Ammon's horn (tissue), 1 donor: ENCODE measurements at regions not wholly inside any gene's neighbourhood (a gene's known extent, or its start where the extent isn't known, plus 50 kb on each side); places are given as distances from the start of the nearest gene placed in this dataset.
A peak's percentile ranks its signal among the peaks of the same experiment; 100 is the strongest.
"Not testable (repeated sequence)": the region's sequence is repeated elsewhere in the genome, so short reads cannot be mapped to it uniquely, and the experiment has no call there.

Source experiments
- DNase-seq: peaks from one replicate; pipeline ENCODE4 v3.0.0-alpha.2; 2016; ENCODE audit warnings: low spot score

- no peak for DNase-seq
Measured at GRCh38 chr2:446963-447530, 159.2 kb upstream of the ALKAL2 start.

DNA sequence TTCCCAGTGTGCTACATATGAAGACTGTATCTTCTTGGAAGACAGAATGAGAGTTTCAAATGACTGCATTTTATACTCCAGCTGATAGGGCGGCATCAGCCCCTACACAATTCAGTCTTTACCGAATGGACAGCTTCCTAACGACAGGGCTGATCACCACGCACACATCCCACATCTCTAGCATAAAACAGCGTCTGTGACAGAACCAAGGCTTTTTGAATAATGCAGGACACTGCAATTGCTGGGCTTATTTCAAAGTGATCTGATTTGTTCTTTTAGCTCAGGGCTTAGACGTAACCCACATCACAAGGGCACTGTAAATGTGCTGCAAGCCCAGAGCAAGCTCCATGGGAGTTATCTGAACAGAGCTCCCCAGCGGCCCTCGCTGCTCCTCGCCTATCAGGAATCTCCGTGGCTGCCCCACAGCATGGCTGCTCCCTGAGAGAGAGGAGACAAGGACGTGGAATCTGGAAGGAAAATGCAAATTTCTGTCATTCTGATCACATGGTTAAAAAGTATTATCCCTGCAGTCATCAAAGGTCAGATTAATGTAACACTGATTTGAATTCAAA is 158.5 kb upstream of the ALKAL2 start:
- DNase-seq = no peak

GRCh38 chr2:445896-446295 is 158.0 kb upstream of the ALKAL2 start:
- no peak for DNase-seq

DNA sequence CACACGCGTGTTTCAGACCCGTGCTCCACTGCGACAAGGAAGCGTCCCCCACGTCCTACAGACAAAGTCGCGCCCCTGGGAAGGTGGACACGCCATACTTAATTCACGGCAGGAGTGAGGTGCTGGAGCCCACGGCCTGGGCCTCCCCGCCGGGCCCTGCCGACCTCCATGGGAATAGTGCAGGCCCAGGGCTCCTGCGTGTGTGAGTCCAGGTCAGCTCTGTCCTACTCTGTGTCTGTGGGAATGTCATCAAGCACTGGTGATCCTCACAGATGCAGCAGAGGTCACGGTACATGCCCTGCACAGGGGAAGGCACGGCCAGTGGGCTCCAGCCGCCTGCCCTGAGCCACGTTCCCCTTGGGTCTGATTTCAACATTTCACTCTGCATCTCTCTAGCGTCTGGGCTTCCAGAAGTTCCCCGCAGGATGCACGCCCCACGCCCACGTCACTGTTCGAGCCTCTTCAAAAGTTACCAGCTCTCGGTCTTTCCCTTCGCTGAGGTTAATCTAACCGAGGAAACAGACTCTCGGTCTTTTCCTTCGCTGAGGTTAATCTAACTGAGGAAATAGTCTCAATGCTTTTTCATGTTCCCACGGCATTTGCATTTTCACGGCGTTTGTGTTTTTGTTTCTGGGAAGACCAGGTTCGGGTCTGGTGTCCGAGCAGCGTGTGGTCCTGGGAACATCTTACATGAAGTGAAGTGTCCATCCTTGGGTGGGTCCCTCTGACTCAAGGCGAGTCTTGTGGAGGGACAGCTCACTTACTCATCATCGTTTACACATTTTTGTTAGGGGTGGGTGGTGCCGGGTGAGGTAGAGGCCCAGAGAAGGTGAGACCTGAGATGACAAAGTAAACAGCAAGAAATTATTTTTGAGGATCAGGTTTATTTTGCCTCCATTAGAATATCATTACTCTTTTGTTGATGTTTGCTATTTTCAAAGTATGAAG is 157.3 kb upstream of the ALKAL2 start:
- DNase-seq = no peak

DNA sequence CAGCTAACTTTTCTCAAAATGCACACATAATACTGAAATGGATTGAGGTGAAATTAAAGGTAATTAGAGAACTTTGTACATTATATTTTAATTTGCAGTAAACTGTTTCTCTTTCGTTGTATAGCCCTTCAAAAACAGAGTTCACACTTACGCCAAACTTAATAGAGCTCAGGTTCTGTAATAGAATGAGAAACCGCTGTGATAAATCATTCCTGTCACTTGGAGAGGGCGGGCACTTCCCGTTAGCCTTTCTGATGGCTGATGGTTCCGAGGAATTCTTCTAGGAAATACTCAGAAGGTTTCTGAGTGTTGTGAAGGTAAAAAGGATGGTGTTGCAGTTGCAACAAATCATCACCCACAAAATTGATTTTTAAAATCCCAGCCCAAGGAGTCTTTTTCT is 155.8 kb upstream of the ALKAL2 start:
- DNase-seq = no peak

DNA sequence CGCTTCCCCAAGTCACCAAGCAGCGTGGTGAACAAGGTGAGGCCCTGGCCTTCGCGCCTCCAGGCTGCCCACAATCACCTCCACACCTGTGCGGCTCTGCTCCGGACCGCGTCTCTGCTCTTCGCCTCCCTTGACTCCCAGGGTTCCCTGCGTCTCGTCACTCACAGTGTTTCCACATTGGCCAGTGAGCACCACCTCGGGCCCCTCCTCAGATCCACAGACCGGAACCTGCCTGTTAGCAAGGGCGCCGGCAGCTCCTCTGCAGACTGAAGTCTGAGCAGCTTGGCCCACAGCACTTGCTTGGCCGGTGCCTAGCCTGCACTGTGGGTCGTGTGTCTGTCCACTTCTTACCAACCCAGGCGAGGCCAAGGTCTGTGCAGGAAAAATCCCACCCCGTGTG is 155.3 kb upstream of the ALKAL2 start:
- DNase-seq = no peak

- DNase-seq = no peak
Measured at GRCh38 chr2:441258-442022, 153.5 kb upstream of the ALKAL2 start.

GRCh38 chr2:440403-440740 is 152.5 kb upstream of the ALKAL2 start:
- no peak for DNase-seq

GRCh38 chr2:439556-440402 is 151.9 kb upstream of the ALKAL2 start:
- peak; percentile 61 for DNase-seq

DNA sequence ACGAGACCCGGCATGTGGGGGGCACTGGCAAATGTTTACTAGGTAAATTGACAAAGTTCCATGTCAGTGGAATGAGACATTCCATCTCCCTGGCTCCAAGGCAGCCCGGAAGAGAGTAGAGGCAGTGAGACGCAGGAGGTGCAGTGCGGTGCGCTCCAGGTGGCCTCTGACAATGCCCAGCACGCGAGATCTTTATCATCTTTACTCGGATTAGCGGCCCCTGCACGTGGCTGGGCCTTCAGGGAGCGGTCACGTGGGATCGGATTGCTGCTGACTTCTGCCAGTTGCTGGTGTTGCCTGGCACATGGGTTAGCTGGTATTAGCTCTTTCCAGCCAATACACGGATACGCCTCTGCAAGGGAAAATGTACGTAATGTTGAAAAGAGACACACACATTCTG is 151.2 kb upstream of the ALKAL2 start:
- DNase-seq = no peak

- peak; percentile 49 for DNase-seq
Measured at GRCh38 chr2:437756-438393, 150.0 kb upstream of the ALKAL2 start.

- no peak for DNase-seq
Measured at GRCh38 chr2:437180-437579, 149.3 kb upstream of the ALKAL2 start.

- no peak for DNase-seq
Measured at GRCh38 chr2:436205-436604, 148.3 kb upstream of the ALKAL2 start.

- DNase-seq = no peak
Measured at GRCh38 chr2:434625-435024, 146.7 kb upstream of the ALKAL2 start.

DNA sequence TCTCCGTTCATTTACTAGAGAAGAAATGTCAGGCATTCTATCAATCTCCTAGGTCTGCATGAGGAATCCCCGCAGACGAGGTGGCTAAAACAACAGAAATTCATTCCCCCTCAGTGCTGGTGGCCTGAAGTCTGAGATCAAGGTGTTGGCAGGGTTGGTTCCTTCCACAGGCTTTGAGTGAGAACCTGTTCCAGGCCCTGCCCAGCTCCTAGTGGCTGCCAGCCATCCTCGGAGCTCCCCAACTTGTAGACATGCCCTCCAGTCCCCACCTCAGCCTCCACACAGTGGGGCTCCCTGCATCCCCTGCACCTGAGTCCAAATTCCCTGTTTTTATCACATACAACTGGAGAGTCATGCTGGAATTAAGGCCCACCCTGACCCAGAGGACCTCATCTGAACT is 145.3 kb upstream of the ALKAL2 start:
- DNase-seq = no peak

DNA sequence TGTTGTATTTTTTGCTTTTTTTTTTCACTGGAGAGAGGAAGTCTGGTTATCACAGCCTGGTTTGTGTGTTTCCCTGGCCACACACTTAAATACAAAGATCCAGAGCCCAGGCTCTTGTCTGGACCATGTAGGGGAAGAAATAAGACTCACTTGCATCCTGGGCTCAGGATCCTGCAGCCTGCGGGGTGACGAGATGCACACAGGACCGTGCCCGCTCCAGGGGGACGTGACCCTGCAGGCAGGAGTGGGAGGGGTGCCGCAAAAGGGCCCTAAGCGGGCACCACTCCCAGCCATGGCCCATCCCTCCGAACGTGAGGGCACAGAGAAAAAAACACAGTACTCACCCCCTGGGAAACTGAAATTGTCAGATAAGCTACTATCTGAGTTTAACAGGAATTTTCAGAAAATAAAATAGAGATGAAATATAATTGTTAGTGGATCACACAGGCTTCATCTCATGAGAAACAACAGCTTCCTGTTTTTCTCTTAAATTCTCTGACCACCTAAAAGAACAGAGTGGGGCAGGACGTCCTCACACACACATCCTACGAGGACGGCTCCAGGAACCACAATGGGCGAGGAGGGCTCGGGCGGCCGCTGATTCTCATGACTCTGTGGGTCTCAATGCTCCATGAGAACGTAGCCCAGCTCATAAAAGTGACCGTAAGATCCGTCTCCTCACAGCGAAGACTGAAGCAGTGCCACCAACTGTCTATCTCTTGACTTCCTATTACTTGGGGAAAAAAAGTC is 142.6 kb upstream of the ALKAL2 start:
- no peak for DNase-seq

- no peak for DNase-seq
Measured at GRCh38 chr2:429575-430254, 141.8 kb upstream of the ALKAL2 start.

GRCh38 chr2:429142-429541 is 141.3 kb upstream of the ALKAL2 start:
- DNase-seq = no peak

- DNase-seq = no peak
Measured at GRCh38 chr2:428591-428990, 140.7 kb upstream of the ALKAL2 start.

- not testable (repeated sequence) for DNase-seq
Measured at GRCh38 chr2:426696-427095, 138.8 kb upstream of the ALKAL2 start.
